H1 (cell line): ENCODE measurements at regions not wholly inside any gene's neighbourhood (a gene's known extent, or its start where the extent isn't known, plus 50 kb on each side); places are given as distances from the start of the nearest gene placed in this dataset.

Experiments used
- CHD7 ChIP-seq: fragments of 300-600 bp; sonication (generic); IDR thresholded peaks from 2 replicates; pipeline ENCODE4 v1.7.1; 2012; ENCODE audit warnings: low read length, moderate library complexity, mild to moderate bottlenecking, inconsistent platforms; ENCODE audit not compliant: insufficient replicate concordance
- TF ChIP-seq, protein P1 (sequence below): IDR thresholded peaks from 2 replicates; pipeline ENCODE4 v1.6.1; 2012; ENCODE audit warnings: inconsistent platforms

GRCh38 chr5:53233645-53234405 is 124.3 kb upstream of the MOCS2 start (continued):
- TF ChIP-seq CHD7: no peak
- TF ChIP-seq, protein P1, sequence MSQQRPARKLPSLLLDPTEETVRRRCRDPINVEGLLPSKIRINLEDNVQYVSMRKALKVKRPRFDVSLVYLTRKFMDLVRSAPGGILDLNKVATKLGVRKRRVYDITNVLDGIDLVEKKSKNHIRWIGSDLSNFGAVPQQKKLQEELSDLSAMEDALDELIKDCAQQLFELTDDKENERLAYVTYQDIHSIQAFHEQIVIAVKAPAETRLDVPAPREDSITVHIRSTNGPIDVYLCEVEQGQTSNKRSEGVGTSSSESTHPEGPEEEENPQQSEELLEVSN: no peak
